Stimulated activated naive CD4-positive, alpha-beta T cell (primary cell): ENCODE measurements at regions not wholly inside any gene's neighbourhood (a gene's known extent, or its start where the extent isn't known, plus 50 kb on each side); places are given as distances from the start of the nearest gene placed in this dataset.
"Not testable (repeated sequence)": the region's sequence is repeated elsewhere in the genome, so short reads cannot be mapped to it uniquely, and the experiment has no call there.

Source experiments
- DNase-seq, 6 experiments: peaks; one replicate each; lab custom pipeline; 2025; lab: John Stamatoyannopoulos, UW

- no peak for DNase-seq
These were observed 258.6 kb upstream of the AGTR2 start for GRCh38 chrX:115911967-115912366.

- peak in 1 of 6 experiments; percentile 8 for DNase-seq
These were observed 258.1 kb upstream of the AGTR2 start for GRCh38 chrX:115912372-115912897.

GRCh38 chrX:115913575-115913974 is 257.0 kb upstream of the AGTR2 start:
- no peak for DNase-seq

- DNase-seq, result not testable (repeated sequence)
These were observed 254.9 kb upstream of the AGTR2 start for GRCh38 chrX:115915625-115916024.

- no peak for DNase-seq
These were observed 241.1 kb upstream of the AGTR2 start for GRCh38 chrX:115929480-115929879.

- no peak for DNase-seq
These were observed 234.5 kb upstream of the AGTR2 start for GRCh38 chrX:115936008-115936407.

GRCh38 chrX:115939070-115939469 is 231.5 kb upstream of the AGTR2 start:
- no peak for DNase-seq

- DNase-seq, result no peak
These were observed 230.8 kb upstream of the AGTR2 start for GRCh38 chrX:115939636-115940160.

GRCh38 chrX:115940348-115940747 is 230.2 kb upstream of the AGTR2 start:
- DNase-seq, result no peak

- peak in 4 of 6 experiments; percentile 0 to 85 (median 49) for DNase-seq
These were observed 229.6 kb upstream of the AGTR2 start for GRCh38 chrX:115940888-115941332.

- DNase-seq, result no peak
These were observed 229.2 kb upstream of the AGTR2 start for GRCh38 chrX:115941388-115941787.

GRCh38 chrX:115946059-115946458 is 224.5 kb upstream of the AGTR2 start:
- DNase-seq, result no peak

- peak in 2 of 6 experiments; percentile 5 to 13 for DNase-seq
These were observed 222.3 kb upstream of the AGTR2 start for GRCh38 chrX:115948018-115948923.

GRCh38 chrX:115949900-115950822 is 220.4 kb upstream of the AGTR2 start:
- peak in 3 of 6 experiments; percentile 7 to 58 (median 42) for DNase-seq

- DNase-seq, result no peak
These were observed 218.0 kb upstream of the AGTR2 start for GRCh38 chrX:115952417-115953092.

GRCh38 chrX:115957862-115958490 is 212.6 kb upstream of the AGTR2 start:
- DNase-seq, result no peak

GRCh38 chrX:115958687-115959359 is 211.7 kb upstream of the AGTR2 start:
- DNase-seq, result no peak

- DNase-seq, result no peak
These were observed 210.0 kb upstream of the AGTR2 start for GRCh38 chrX:115960440-115961084.

GRCh38 chrX:115966920-115967319 is 203.6 kb upstream of the AGTR2 start:
- no peak for DNase-seq
